Uterus (tissue), 2 donors: ENCODE measurements at regions not wholly inside any gene's neighbourhood (a gene's known extent, or its start where the extent isn't known, plus 50 kb on each side); places are given as distances from the start of the nearest gene placed in this dataset.

Experiments
- CTCF ChIP-seq, 4 experiments: fragments of 200-600 bp in 2 of 4; fragments of 450-650 bp in 2 of 4; sonication (generic) in 2 of 4; IDR thresholded peaks; one replicate each; pipeline ENCODE4 v1.5.1; 2016 to 2019; ENCODE audit warnings: antibody characterized with exemption in 4 of 4, mild to moderate bottlenecking in 2 of 4, moderate library complexity in 1 of 4
- POLR2A ChIP-seq, 2 donors: fragments of 450-650 bp; IDR thresholded peaks; one replicate each; pipeline ENCODE4 v1.6.1; 2016; ENCODE audit warnings: antibody characterized with exemption in 2 of 2, mild to moderate bottlenecking in 1 of 2, moderate library complexity in 1 of 2

DNA sequence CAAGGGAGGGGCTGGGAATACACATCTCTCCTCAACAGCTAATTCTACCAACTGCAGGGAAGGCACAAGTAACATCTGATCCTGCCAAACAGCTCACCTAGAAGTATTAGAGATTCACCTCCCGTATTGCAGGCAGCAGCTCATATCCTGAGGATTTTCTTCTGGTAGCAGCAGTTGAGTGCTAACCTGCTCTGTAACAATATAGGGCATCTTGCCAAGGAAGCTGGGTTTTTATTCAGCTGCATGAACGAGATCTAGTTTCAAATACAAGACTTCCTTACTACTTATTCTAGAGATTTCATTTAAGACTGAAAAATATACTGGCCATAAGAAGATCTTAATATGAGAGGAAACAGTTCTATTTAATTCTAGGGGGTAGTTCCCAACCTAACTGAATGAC lies 261.4 kb upstream of the USP15 start:
- TF ChIP-seq CTCF (IDR thresholded peaks at IDR 0.05) (no peak), POLR2A (IDR thresholded peaks at IDR 0.05) (no peak)
